HEK293 (cell line): ENCODE measurements at regions not wholly inside any gene's neighbourhood (a gene's known extent, or its start where the extent isn't known, plus 50 kb on each side); places are given as distances from the start of the nearest gene placed in this dataset.

ENCODE experiments used
- CTCF ChIA-PET: fragments of 350-600 bp; formaldehyde crosslinking; extraction: SDS; loops from one replicate; lab custom pipeline; 2021; ENCODE audit warnings: antibody characterized with exemption; lab: Yijun Ruan, JAX
- POLR2A ChIA-PET: fragments of 300-600 bp; formaldehyde crosslinking; extraction: SDS; loops from one replicate; lab custom pipeline; 2020; ENCODE audit warnings: antibody characterized with exemption, inconsistent platforms; lab: Yijun Ruan, JAX
- H3K27ac ChIP-seq: fragments of 200-500 bp; sonication (Bioruptor generic); 2 replicates; pipeline ENCODE4 v1.5.1; 2014; ENCODE audit warnings: low read depth, low read length, control low read depth, inconsistent platforms; ENCODE audit errors: extremely low read depth
- H3K36me3 ChIP-seq, 2 experiments: fragments of 200-500 bp in 1 of 2; sonication (Bioruptor generic) in 1 of 2; 1 replicate in 1 of 2; 2 replicates in 1 of 2; pipeline ENCODE4 v1.5.1; 2014 to 2017; ENCODE audit warnings: inconsistent platforms in 2 of 2, low read length in 2 of 2; ENCODE audit not compliant: control insufficient read depth in 2 of 2, insufficient read depth in 1 of 2
- H3K4me1 ChIP-seq: fragments of 200-500 bp; sonication (Bioruptor generic); 2 replicates; pipeline ENCODE4 v1.5.1; 2014; ENCODE audit warnings: mild to moderate bottlenecking, low read length, inconsistent platforms; ENCODE audit not compliant: control insufficient read depth, insufficient read depth
- H3K4me3 ChIP-seq: 2 replicates; pipeline ENCODE4 v1.5.1; 2011; ENCODE audit warnings: low read depth, mild to moderate bottlenecking, control low read depth, low read length, moderate library complexity
- H3K9me3 ChIP-seq: fragments of 200-500 bp; sonication (Bioruptor generic); 2 replicates; pipeline ENCODE4 v1.5.1; 2014; ENCODE audit warnings: low read depth, low read length, inconsistent platforms; ENCODE audit not compliant: control insufficient read depth, insufficient read depth
- GLIS1 ChIP-seq: fragments of 450-650 bp; formaldehyde crosslinking; IDR thresholded peaks from 2 replicates; pipeline ENCODE4 v1.5.1; 2016; ENCODE audit warnings: missing biosample characterization, missing genetic modification characterization
- HOXD13 ChIP-seq: sonication (generic); formaldehyde crosslinking; IDR thresholded peaks from 2 replicates; pipeline ENCODE4 v1.8.0; 2022; ENCODE audit warnings: missing genetic modification reagents, borderline replicate concordance
- INSM2 ChIP-seq: fragments of 450-650 bp; formaldehyde crosslinking; IDR thresholded peaks from 2 replicates; pipeline ENCODE4 v1.5.1; 2016; ENCODE audit warnings: missing biosample characterization, missing genetic modification characterization
- SP3 ChIP-seq: fragments of 450-650 bp; formaldehyde crosslinking; IDR thresholded peaks from 2 replicates; pipeline ENCODE4 v1.5.1; 2016; ENCODE audit warnings: missing biosample characterization, missing genetic modification characterization
- SP7 ChIP-seq: fragments of 450-650 bp; formaldehyde crosslinking; IDR thresholded peaks from 2 replicates; pipeline ENCODE4 v1.5.1; 2016; ENCODE audit warnings: missing biosample characterization, missing genetic modification characterization
- TCF7L2 ChIP-seq: IDR thresholded peaks from 2 replicates; pipeline ENCODE4 v1.6.1; 2011; ENCODE audit warnings: low read depth, mild to moderate bottlenecking, inconsistent platforms, low read length, moderate library complexity, borderline replicate concordance
- WT1 ChIP-seq: fragments of 450-650 bp; formaldehyde crosslinking; IDR thresholded peaks from 2 replicates; pipeline ENCODE4 v1.5.1; 2016; ENCODE audit warnings: missing biosample characterization, missing genetic modification characterization
- ZNF16 ChIP-seq: fragments of 450-650 bp; formaldehyde crosslinking; IDR thresholded peaks from 2 replicates; pipeline ENCODE4 v1.5.1; 2016; ENCODE audit warnings: low read depth, missing biosample characterization, missing genetic modification characterization
- ZNF184 ChIP-seq: fragments of 450-650 bp; IDR thresholded peaks from 2 replicates; pipeline ENCODE4 v1.5.1; 2018; ENCODE audit warnings: missing biosample characterization, mild to moderate bottlenecking, missing genetic modification characterization
- ZNF221 ChIP-seq: fragments of 450-650 bp; formaldehyde crosslinking; IDR thresholded peaks from 2 replicates; pipeline ENCODE4 v1.5.1; 2017; ENCODE audit warnings: missing biosample characterization, missing genetic modification characterization, borderline replicate concordance
- ZNF324 ChIP-seq: fragments of 450-650 bp; formaldehyde crosslinking; IDR thresholded peaks from 2 replicates; pipeline ENCODE4 v1.5.1; 2016; ENCODE audit warnings: missing biosample characterization, missing genetic modification characterization
- ZNF335 ChIP-seq: fragments of 450-650 bp; formaldehyde crosslinking; conservative IDR thresholded peaks from 2 replicates; pipeline ENCODE4 v1.5.1; 2016; ENCODE audit warnings: missing biosample characterization, missing genetic modification characterization
- ZNF341 ChIP-seq: fragments of 450-650 bp; formaldehyde crosslinking; IDR thresholded peaks from 2 replicates; pipeline ENCODE4; 2016; ENCODE audit warnings: low read depth, missing biosample characterization, missing genetic modification characterization
- ZNF394 ChIP-seq: fragments of 450-650 bp; formaldehyde crosslinking; IDR thresholded peaks from 2 replicates; pipeline ENCODE4 v1.5.1; 2016; ENCODE audit warnings: missing biosample characterization, missing genetic modification characterization, mild to moderate bottlenecking, moderate library complexity, borderline replicate concordance
- ZNF514 ChIP-seq: fragments of 450-650 bp; formaldehyde crosslinking; IDR thresholded peaks from 2 replicates; pipeline ENCODE4 v1.5.1; 2016; ENCODE audit warnings: missing biosample characterization, missing genetic modification characterization
- ZNF571 ChIP-seq: fragments of 450-650 bp; formaldehyde crosslinking; IDR thresholded peaks from 2 replicates; pipeline ENCODE4 v1.5.0; 2017; ENCODE audit warnings: missing biosample characterization, missing genetic modification characterization
- ZNF596 ChIP-seq: fragments of 450-650 bp; IDR thresholded peaks from 2 replicates; pipeline ENCODE4 v1.5.0; 2018; ENCODE audit warnings: missing biosample characterization, mild to moderate bottlenecking, missing genetic modification characterization, moderate library complexity
- ZNF600 ChIP-seq: fragments of 450-650 bp; formaldehyde crosslinking; IDR thresholded peaks from 2 replicates; pipeline ENCODE4 v1.5.1; 2016; ENCODE audit warnings: missing biosample characterization, missing genetic modification characterization
- ZNF664 ChIP-seq: fragments of 450-650 bp; formaldehyde crosslinking; IDR thresholded peaks from 2 replicates; pipeline ENCODE4 v1.5.1; 2016; ENCODE audit warnings: missing biosample characterization, missing genetic modification characterization
- ZNF701 ChIP-seq: fragments of 450-650 bp; formaldehyde crosslinking; IDR thresholded peaks from 2 replicates; pipeline ENCODE4 v1.5.1; 2016; ENCODE audit warnings: missing biosample characterization, missing genetic modification characterization
- ZNF768 ChIP-seq: fragments of 450-650 bp; formaldehyde crosslinking; IDR thresholded peaks from 2 replicates; pipeline ENCODE4 v1.5.1; 2018; ENCODE audit warnings: missing biosample characterization, mild to moderate bottlenecking, missing genetic modification characterization
- TF ChIP-seq, protein P1 (sequence below): fragments of 450-650 bp; formaldehyde crosslinking; IDR thresholded peaks from 2 replicates; pipeline ENCODE4 v1.5.1; 2016; ENCODE audit warnings: missing biosample characterization, missing genetic modification characterization
- TF ChIP-seq, protein P2 (sequence below): fragments of 450-650 bp; formaldehyde crosslinking; conservative IDR thresholded peaks from 2 replicates; pipeline ENCODE4 v1.5.1; 2016; ENCODE audit warnings: low read depth, missing biosample characterization, missing genetic modification characterization

GRCh38 chr5:109937951-109938350 lies 248.2 kb downstream of the MAN2A1 start (continued):
- no peak for TF ChIP-seq ZNF394
- TF ChIP-seq, all 188 proteins: peak for 0

DNA sequence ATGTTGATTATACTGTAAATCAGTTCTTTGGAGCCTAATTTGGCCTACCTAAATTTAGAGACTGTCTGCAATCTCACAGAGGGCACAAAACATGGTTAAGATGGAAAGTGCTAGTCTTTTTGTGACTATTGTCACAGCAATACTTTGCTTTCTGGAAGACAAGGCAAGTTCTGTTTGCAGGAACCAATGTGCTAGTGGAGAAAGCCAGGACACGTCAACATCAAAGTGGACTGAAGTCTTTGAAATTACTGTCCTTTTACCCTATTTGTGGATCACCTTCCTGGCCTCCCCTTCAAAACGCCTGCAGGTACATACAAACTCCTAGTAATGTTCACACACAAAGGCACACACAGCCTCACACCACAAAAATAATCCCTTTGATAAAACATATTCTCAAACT lies 248.7 kb downstream of the MAN2A1 start:
- no peaks in the 10 kb centered on the region for H3K36me3 ChIP-seq
- CTCF ChIA-PET = interaction anchor here (0.5 kb wide), 1 partner anchor 645 kb away, joined by 7 read pairs; no protein-coding TSS in a partner anchor

GRCh38 chr5:109939116-109939682 lies 249.5 kb downstream of the MAN2A1 start:
- H3K27ac ChIP-seq = no peak overlapping the region
- TF ChIP-seq ZNF768 (tag by site-specific recombination) = no peak
- ChIA-PET POLR2A (no interaction called here), CTCF (interaction anchor here (0.5 kb wide), 1 partner anchor 645 kb away, joined by 7 read pairs; no protein-coding TSS in a partner anchor)
- H3K4me1 ChIP-seq = no peaks in the 10 kb centered on the region
- no peaks in the 10 kb centered on the region for H3K36me3 ChIP-seq
- no peaks in the 10 kb centered on the region for H3K9me3 ChIP-seq
- no peak overlapping the region for H3K4me3 ChIP-seq

More for the DNA sequence above, 248.7 kb downstream of the MAN2A1 start:
- H3K27ac ChIP-seq = no peak overlapping the region
- no peaks in the 10 kb centered on the region for H3K4me1 ChIP-seq
- no peak for TF ChIP-seq ZNF335
- no peak for TF ChIP-seq ZNF221 (tag by site-specific recombination)
- no peak for TF ChIP-seq ZNF514 (tag by site-specific recombination)
- TF ChIP-seq, protein P1, sequence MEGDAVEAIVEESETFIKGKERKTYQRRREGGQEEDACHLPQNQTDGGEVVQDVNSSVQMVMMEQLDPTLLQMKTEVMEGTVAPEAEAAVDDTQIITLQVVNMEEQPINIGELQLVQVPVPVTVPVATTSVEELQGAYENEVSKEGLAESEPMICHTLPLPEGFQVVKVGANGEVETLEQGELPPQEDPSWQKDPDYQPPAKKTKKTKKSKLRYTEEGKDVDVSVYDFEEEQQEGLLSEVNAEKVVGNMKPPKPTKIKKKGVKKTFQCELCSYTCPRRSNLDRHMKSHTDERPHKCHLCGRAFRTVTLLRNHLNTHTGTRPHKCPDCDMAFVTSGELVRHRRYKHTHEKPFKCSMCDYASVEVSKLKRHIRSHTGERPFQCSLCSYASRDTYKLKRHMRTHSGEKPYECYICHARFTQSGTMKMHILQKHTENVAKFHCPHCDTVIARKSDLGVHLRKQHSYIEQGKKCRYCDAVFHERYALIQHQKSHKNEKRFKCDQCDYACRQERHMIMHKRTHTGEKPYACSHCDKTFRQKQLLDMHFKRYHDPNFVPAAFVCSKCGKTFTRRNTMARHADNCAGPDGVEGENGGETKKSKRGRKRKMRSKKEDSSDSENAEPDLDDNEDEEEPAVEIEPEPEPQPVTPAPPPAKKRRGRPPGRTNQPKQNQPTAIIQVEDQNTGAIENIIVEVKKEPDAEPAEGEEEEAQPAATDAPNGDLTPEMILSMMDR (tag by site-specific recombination) = no peak
- TF ChIP-seq HOXD13 (CRISPR knock-in tag) = no peak
- TF ChIP-seq ZNF571 (tag by site-specific recombination) = no peak
- TF ChIP-seq INSM2 (tag by site-specific recombination) = no peak
- TF ChIP-seq, protein P2, sequence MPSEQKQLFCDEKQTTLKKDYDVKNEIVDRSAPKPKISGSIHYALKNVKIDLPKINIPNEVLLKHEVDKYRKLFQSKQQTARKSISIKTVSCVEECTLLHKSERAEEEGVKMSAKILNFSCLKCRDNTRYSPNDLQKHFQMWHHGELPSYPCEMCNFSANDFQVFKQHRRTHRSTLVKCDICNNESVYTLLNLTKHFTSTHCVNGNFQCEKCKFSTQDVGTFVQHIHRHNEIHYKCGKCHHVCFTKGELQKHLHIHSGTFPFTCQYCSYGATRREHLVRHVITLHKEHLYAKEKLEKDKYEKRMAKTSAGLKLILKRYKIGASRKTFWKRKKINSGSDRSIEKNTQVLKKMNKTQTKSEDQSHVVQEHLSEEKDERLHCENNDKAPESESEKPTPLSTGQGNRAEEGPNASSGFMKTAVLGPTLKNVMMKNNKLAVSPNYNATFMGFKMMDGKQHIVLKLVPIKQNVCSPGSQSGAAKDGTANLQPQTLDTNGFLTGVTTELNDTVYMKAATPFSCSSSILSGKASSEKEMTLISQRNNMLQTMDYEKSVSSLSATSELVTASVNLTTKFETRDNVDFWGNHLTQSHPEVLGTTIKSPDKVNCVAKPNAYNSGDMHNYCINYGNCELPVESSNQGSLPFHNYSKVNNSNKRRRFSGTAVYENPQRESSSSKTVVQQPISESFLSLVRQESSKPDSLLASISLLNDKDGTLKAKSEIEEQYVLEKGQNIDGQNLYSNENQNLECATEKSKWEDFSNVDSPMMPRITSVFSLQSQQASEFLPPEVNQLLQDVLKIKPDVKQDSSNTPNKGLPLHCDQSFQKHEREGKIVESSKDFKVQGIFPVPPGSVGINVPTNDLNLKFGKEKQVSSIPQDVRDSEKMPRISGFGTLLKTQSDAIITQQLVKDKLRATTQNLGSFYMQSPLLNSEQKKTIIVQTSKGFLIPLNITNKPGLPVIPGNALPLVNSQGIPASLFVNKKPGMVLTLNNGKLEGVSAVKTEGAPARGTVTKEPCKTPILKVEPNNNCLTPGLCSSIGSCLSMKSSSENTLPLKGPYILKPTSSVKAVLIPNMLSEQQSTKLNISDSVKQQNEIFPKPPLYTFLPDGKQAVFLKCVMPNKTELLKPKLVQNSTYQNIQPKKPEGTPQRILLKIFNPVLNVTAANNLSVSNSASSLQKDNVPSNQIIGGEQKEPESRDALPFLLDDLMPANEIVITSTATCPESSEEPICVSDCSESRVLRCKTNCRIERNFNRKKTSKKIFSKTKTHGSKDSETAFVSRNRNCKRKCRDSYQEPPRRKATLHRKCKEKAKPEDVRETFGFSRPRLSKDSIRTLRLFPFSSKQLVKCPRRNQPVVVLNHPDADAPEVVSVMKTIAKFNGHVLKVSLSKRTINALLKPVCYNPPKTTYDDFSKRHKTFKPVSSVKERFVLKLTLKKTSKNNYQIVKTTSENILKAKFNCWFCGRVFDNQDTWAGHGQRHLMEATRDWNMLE (tag by site-specific recombination) = no peak
- TF ChIP-seq ZNF324 = no peak
- TF ChIP-seq, all 188 proteins: peak for 0
- H3K4me3 ChIP-seq = no peak overlapping the region
- no peaks in the 10 kb centered on the region for H3K9me3 ChIP-seq
- POLR2A ChIA-PET = no interaction called here

- Histone ChIP-seq H3K36me3 (no peaks in the 10 kb centered on the region), H3K4me3 (no peak overlapping the region), H3K4me1 (no peaks in the 10 kb centered on the region), H3K9me3 (no peaks in the 10 kb centered on the region), H3K27ac (no peak overlapping the region)
- CTCF ChIA-PET = no interaction called here
- POLR2A ChIA-PET = no interaction called here
- TF ChIP-seq GLIS1 (tag by site-specific recombination) = no peak
- no peak for TF ChIP-seq ZNF184 (tag by site-specific recombination)
- no peak for TF ChIP-seq ZNF664
- TF ChIP-seq ZNF600 (tag by site-specific recombination) = no peak
- no peak for TF ChIP-seq ZNF701 (tag by site-specific recombination)
- no peak for TF ChIP-seq TCF7L2
- no peak for TF ChIP-seq ZNF341
- TF ChIP-seq SP7 (tag by site-specific recombination) = no peak
- no peak for TF ChIP-seq ZNF16
- TF ChIP-seq SP3 = no peak
- TF ChIP-seq ZNF596 (tag by site-specific recombination) = no peak
- no peak for TF ChIP-seq WT1
These were observed 252.9 kb downstream of the MAN2A1 start for GRCh38 chr5:109942646-109943045.
